Ectodermal cell (in vitro differentiated cells): ENCODE measurements at regions not wholly inside any gene's neighbourhood (a gene's known extent, or its start where the extent isn't known, plus 50 kb on each side); places are given as distances from the start of the nearest gene placed in this dataset.

Experiments used
- H3K27ac ChIP-seq: 2 replicates; pipeline ENCODE4 v1.7.0; 2013; ENCODE audit warnings: mild to moderate bottlenecking, low read depth, low read length; ENCODE audit not compliant: insufficient read depth, poor library complexity, severe bottlenecking
- H3K27me3 ChIP-seq: 2 replicates; pipeline ENCODE4 v1.7.0; 2013; ENCODE audit warnings: mild to moderate bottlenecking, low read length; ENCODE audit not compliant: insufficient read depth, control insufficient read depth, poor library complexity, severe bottlenecking
- H3K36me3 ChIP-seq: one replicate; pipeline ENCODE4 v1.7.0; 2013; ENCODE audit warnings: low read length; ENCODE audit not compliant: control insufficient read depth, insufficient read depth
- H3K4me1 ChIP-seq: one replicate; pipeline ENCODE4 v1.7.0; 2013; ENCODE audit warnings: low read length; ENCODE audit not compliant: control insufficient read depth, insufficient read depth
- H3K4me3 ChIP-seq: 2 replicates; pipeline ENCODE4 v1.7.0; 2013; ENCODE audit warnings: low read depth, low read length, control low read depth; ENCODE audit not compliant: insufficient read depth
- H3K9me3 ChIP-seq: 2 replicates; pipeline ENCODE4 v1.7.0; 2013; ENCODE audit warnings: mild to moderate bottlenecking, low read length, moderate library complexity; ENCODE audit not compliant: control insufficient read depth
- WGBS, 2 experiments: methylation state at CpG; one replicate each; pipeline ENCODE4 v1.1.7; 2013; ENCODE audit warnings: missing lambda C conversion rate in 2 of 2; 5-methylcytosine and 5-hydroxymethylcytosine counted together

DNA sequence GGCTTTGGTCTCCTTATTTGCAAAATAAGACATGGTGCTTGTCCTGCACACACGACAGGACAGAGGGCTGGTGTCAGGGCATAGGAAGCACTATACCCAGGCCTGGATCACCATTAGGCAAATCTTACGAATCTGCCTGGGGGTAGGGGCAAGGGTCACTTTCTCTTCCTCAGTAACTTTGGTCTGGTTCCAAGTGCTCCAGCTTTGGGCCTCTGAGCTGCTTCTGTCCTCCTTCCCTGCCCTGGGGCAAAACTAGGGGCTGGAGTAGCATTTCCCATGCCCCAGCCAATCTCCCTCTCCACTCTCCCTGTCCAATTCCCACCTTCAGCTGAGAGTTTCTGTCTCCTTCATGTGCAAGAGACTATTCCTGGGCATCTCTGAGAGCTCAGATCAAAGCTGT lies 123.7 kb upstream of the NECTIN1 start:
- no peaks in the 10 kb centered on the region for H3K36me3 ChIP-seq
- H3K27me3 ChIP-seq, result no peaks in the 10 kb centered on the region
- no peak overlapping the region for H3K4me3 ChIP-seq
- no peaks in the 10 kb centered on the region for H3K4me1 ChIP-seq
- 85 to 86% methylated on average over 2 of the region's 2 CpGs for WGBS, 2 experiments
- no peak overlapping the region for H3K27ac ChIP-seq
- no peaks in the 10 kb centered on the region for H3K9me3 ChIP-seq

DNA sequence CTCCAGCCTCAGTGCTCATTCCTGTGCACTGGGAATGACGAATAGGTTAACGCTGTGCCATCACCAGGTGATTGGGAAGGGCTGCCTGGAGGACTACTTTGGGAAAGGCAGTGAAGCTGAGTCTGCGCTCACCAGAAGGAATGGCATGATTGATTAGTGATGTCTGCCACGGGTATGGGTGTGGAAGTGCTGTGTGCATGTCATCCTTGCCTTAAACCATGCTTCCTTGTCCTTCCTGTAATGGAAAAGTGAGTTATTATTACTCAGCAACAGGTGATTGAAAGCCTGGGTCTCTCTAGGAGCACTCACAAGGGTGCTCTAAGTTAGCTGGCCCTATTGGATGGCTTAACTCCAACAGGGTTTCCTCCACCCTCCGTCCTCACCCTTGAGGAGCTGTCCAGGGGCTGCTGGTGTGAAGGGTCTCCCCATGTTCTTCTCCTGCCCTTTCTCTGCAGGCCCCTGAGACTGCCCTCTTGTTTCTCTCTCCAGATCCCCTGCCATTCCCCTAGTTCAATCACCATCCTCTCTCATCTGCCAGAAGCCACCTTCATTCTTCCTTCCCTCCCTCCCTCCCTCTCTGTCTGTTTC lies 121.9 kb upstream of the NECTIN1 start:
- WGBS, 2 experiments, result 94% methylated on average over 5 of the region's 5 CpGs
- Histone ChIP-seq H3K36me3 (no peaks in the 10 kb centered on the region), H3K27ac (no peak overlapping the region), H3K4me3 (no peak overlapping the region), H3K27me3 (no peaks in the 10 kb centered on the region), H3K4me1 (no peaks in the 10 kb centered on the region), H3K9me3 (no peaks in the 10 kb centered on the region)

DNA sequence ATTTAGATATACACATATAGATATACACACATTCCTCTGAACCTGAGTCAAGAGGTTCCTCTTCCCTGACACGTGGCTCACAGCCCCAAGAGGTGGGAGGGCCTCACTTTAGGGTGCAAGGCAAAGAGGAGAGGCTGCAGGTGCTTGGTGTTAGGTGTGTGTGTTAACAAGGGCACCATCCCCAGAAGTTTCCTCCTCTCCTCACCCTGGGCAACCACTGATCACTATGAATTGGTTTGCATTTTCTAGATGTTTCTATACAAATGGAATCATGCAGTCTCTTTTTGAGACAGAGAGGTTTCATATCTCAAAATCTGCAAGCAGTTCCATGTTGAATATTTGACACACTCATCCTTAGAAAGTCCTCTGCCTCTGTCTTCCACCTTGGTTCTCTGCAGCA lies 120.9 kb upstream of the NECTIN1 start:
- Histone ChIP-seq H3K36me3 (no peaks in the 10 kb centered on the region), H3K9me3 (no peaks in the 10 kb centered on the region), H3K27me3 (no peaks in the 10 kb centered on the region), H3K4me1 (peaks cover 4% of the 10 kb centered on the region), H3K4me3 (no peak overlapping the region), H3K27ac (no peak overlapping the region)
- 50 to 64% methylated on average over 1 of the region's 1 CpG for WGBS, 2 experiments

DNA sequence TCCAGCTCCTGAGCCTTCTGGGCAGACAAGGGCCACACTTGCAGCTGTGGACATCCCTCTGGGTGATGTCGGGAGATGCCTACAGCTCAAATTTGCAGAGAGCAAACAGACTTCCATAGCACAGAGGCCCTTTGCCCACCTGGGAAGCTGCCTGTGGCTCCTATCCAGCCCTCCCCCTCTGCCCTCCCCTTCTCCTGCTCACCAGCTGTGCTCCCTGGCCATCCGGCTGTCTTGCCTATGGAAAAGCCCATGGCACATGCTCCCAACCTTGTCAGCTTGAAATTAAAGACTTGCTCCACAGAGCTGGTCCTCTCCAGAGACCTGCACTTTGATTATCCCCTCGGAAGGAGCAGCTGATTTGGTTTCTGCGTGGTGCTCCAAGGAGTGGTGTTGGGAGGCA lies 118.9 kb upstream of the NECTIN1 start:
- Histone ChIP-seq H3K4me1 (peaks cover 7% of the 10 kb centered on the region), H3K9me3 (no peaks in the 10 kb centered on the region), H3K4me3 (no peak overlapping the region), H3K36me3 (no peaks in the 10 kb centered on the region), H3K27ac (no peak overlapping the region), H3K27me3 (no peaks in the 10 kb centered on the region)
- WGBS, 2 experiments, result 75 to 78% methylated on average over 4 of the region's 4 CpGs

DNA sequence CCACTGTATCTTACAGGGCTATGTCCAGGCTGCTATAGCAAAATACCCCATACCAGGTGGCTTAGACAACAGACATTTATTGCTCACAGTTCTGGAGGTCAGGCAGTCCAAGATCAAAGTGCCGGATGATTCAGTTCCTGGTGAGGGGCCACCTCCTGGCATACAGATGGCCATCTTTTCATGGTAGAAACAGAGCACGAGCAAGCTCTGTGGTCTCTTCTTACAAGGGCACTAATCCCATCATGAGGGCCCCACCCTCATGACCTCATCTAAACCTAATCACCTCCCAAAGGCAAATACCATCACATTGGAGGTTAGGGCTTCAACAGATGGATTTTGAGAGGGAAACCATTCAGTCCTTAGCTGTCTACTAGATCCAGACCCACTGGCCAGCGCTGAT lies 117.4 kb upstream of the NECTIN1 start:
- no peaks in the 10 kb centered on the region for H3K27me3 ChIP-seq
- peaks cover 7% of the 10 kb centered on the region for H3K4me1 ChIP-seq
- no peak overlapping the region for H3K4me3 ChIP-seq
- WGBS, 2 experiments, result 90 to 97% methylated on average over 3 of the region's 3 CpGs
- H3K36me3 ChIP-seq, result no peaks in the 10 kb centered on the region
- H3K9me3 ChIP-seq, result no peaks in the 10 kb centered on the region
- H3K27ac ChIP-seq, result no peak overlapping the region

DNA sequence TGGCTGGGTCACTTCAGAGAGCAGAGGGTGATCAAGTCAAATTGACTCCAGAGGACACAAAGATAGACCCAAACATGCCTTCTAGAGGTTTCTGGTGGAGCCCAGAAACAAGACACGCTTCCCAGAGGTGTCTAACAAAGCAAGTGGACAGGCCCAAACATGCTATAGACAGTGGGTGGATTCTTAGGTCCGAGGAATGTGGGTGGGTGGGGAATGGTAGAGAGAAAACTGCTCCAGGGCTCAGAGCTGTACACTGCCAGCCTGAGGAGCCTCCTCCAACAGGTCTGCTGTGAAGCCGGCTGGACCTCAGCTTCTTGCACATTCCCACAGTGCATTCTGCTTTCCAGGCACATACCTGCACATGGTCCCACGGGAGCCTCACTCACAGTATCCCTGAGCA lies 116.8 kb upstream of the NECTIN1 start:
- Histone ChIP-seq H3K36me3 (no peaks in the 10 kb centered on the region), H3K4me1 (peaks cover 7% of the 10 kb centered on the region), H3K9me3 (no peaks in the 10 kb centered on the region), H3K4me3 (no peak overlapping the region), H3K27ac (no peak overlapping the region), H3K27me3 (no peaks in the 10 kb centered on the region)
- WGBS, 2 experiments, result 92 to 93% methylated on average over 4 of the region's 4 CpGs

DNA sequence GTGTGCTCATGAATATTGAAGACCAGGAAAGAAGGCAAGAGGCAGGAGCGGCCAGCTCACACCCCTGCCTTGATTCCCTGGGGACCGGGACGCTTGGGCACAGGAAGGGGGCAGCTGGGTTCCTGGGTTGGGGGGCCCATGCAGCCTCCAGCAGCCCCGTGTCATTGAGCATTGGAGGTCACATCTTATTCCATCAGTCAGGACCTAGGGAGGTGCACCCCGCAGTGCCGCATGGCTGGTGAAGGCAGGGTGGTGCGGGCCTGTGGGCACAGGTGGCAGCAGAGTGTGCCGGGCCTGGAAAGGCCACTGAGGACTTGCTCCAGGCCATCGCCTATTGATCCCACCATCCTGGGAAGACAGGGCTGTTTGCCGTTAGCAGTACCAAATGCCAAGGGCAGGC lies 116.3 kb upstream of the NECTIN1 start:
- H3K4me1 ChIP-seq, result peaks cover 7% of the 10 kb centered on the region
- 88 to 90% methylated on average over 10 of the region's 10 CpGs for WGBS, 2 experiments
- H3K36me3 ChIP-seq, result no peaks in the 10 kb centered on the region
- H3K27ac ChIP-seq, result no peak overlapping the region
- H3K9me3 ChIP-seq, result no peaks in the 10 kb centered on the region
- H3K4me3 ChIP-seq, result no peak overlapping the region
- no peaks in the 10 kb centered on the region for H3K27me3 ChIP-seq

DNA sequence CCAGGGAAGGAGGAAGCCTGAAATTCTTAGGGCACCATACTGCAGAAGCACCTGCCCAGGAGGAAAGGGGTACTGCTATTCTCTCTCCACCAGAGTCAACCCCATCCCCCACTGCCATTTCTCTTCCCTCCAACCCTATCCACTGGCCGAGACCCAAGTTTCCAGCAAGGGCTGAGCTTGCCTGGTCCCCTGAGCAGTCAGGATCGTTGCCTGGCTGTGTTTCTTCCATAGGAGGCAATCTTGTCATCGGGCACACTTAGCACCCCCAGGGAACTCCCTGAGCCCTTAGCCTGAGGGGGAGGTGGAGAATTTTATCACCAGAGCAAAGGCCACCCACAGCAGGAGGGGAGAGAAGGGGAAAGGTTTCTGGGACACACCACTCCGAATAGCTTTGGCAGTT lies 115.8 kb upstream of the NECTIN1 start:
- H3K27ac ChIP-seq, result no peak overlapping the region
- peaks cover 7% of the 10 kb centered on the region for H3K4me1 ChIP-seq
- H3K4me3 ChIP-seq, result no peak overlapping the region
- H3K27me3 ChIP-seq, result no peaks in the 10 kb centered on the region
- no peaks in the 10 kb centered on the region for H3K36me3 ChIP-seq
- WGBS, 2 experiments, result 60 to 75% methylated on average over 4 of the region's 4 CpGs
- no peaks in the 10 kb centered on the region for H3K9me3 ChIP-seq

DNA sequence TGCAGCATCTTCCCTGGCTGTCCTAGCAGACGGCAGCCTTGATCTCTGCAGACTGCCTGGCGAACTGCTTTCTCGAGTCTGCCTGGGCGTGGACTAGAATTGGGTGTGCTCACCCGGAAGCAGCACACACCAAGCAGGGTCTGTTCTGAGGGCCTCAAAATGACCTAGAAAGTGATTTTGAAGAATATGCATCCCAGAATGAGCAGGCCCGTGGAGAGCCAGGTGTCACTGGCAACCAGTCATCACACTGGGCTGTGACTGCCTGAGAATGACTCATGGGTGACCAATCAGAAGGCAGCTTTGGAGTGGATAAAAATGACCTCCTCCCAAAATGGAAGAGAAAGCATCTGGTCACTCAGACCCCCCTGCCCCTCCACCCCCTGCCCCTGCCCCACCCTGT lies 114.9 kb upstream of the NECTIN1 start:
- H3K4me3 ChIP-seq, result no peak overlapping the region
- H3K27ac ChIP-seq, result no peak overlapping the region
- WGBS, 2 experiments, result 89% methylated on average over 6 of the region's 6 CpGs
- H3K27me3 ChIP-seq, result no peaks in the 10 kb centered on the region
- H3K36me3 ChIP-seq, result no peaks in the 10 kb centered on the region
- peaks cover 7% of the 10 kb centered on the region for H3K4me1 ChIP-seq
- H3K9me3 ChIP-seq, result no peaks in the 10 kb centered on the region

DNA sequence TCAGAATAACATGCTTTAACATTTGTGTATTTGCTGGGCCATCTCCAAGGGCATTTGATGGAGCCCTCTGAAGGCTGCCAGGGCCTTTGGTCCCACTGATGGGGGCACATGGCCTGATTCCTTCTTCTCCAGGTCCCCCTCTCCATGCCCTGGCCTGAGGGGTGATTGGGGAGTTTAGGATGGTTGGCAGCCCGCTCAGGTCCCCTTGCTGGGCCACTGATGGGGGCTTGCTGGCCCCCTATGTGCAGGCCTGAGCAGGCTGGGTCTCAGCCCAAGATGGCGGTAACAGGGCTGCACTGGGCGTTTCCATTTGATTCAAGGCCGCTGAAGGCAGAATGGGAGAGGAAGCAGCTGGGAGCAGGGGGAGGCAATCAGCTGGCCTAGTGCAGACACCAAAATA lies 113.7 kb upstream of the NECTIN1 start:
- WGBS, 2 experiments, result 91 to 95% methylated on average over 4 of the region's 4 CpGs
- no peaks in the 10 kb centered on the region for H3K9me3 ChIP-seq
- no peaks in the 10 kb centered on the region for H3K27me3 ChIP-seq
- peaks cover 7% of the 10 kb centered on the region for H3K4me1 ChIP-seq
- H3K27ac ChIP-seq, result no peak overlapping the region
- no peak overlapping the region for H3K4me3 ChIP-seq
- H3K36me3 ChIP-seq, result no peaks in the 10 kb centered on the region
